Memory B cell (primary cell): ENCODE measurements at regions not wholly inside any gene's neighbourhood (a gene's known extent, or its start where the extent isn't known, plus 50 kb on each side); places are given as distances from the start of the nearest gene placed in this dataset.

ENCODE experiments used
- ATAC-seq: fragments of 150-1000 bp; cut with Tn5 transposase; 2 replicates; pipeline ENCODE4 v1.10.0; 2021; ENCODE audit warnings: low read depth, mild to moderate bottlenecking, moderate library complexity
- DNase-seq, 2 donors: peaks; one replicate each; pipeline ENCODE4 v3.0.0; 2022; ENCODE audit warnings: low spot score in 2 of 2
- H3K27ac Mint-ChIP-seq: one replicate; pipeline ENCODE4 v1.8.0; 2022; ENCODE audit warnings: mild to moderate bottlenecking, moderate library complexity, mixed read lengths
- H3K27me3 Mint-ChIP-seq: one replicate; pipeline ENCODE4 v1.8.0; 2022; ENCODE audit warnings: mixed read lengths
- H3K36me3 Mint-ChIP-seq: one replicate; pipeline ENCODE4 v1.8.0; 2022; ENCODE audit warnings: mild to moderate bottlenecking, mixed read lengths
- H3K4me1 Mint-ChIP-seq: one replicate; pipeline ENCODE4 v1.8.0; 2022; ENCODE audit warnings: mixed read lengths
- H3K4me3 Mint-ChIP-seq: one replicate; pipeline ENCODE4 v1.8.0; 2022; ENCODE audit warnings: mild to moderate bottlenecking, moderate library complexity, mixed read lengths
- H3K9me3 Mint-ChIP-seq: one replicate; pipeline ENCODE4 v1.8.0; 2022; ENCODE audit warnings: mixed read lengths

DNA sequence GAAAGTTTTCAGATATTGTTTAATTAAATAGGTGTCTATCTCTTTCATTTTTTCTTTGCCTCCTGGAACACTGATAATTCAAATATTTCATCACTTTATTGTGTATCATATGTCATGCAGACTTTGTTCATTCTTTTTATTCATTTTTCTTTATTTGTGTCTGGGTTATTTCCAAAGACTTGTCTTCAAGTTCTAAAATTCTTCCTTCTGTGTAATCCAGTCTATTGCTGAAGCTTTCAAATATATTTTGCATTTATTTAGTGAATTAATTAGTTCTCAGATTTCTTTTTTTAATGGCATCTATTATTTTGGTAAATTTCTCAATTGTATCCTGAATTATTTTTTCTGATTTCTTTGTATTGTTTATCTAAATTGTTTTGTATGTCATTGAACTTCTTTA lies 70.1 kb downstream of the ZNF330 start:
- H3K4me1 Mint-ChIP-seq: no peaks in the 10 kb centered on the region
- H3K36me3 Mint-ChIP-seq: peaks cover 3% of the 10 kb centered on the region
- no peak for ATAC-seq
- H3K27ac Mint-ChIP-seq: no peak overlapping the region
- DNase-seq: no peak
- peaks cover 8% of the 10 kb centered on the region for H3K9me3 Mint-ChIP-seq
- no peak overlapping the region for H3K4me3 Mint-ChIP-seq
- H3K27me3 Mint-ChIP-seq: peaks cover 7% of the 10 kb centered on the region

DNA sequence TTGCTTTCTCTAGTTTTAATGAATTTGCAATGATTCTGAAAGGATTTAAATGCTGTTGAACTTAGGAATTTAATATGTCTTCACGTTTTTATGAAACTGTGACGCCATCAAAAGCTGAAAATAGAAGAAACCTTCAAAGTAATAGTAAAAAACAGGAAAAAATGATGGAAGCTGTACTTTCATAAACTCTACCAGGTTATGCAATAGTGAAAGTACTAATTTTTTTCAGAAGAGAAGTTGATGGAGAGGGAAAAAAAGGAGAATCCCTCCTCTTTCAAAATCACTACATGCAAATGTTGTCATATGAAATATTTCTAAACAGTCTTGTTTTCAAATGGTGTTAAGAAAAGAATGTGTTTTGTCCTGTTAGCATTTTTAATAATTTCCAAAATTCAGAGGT lies 73.6 kb downstream of the ZNF330 start:
- no peak for DNase-seq
- H3K36me3 Mint-ChIP-seq: peaks cover 3% of the 10 kb centered on the region
- peaks cover 6% of the 10 kb centered on the region for H3K27me3 Mint-ChIP-seq
- no peaks in the 10 kb centered on the region for H3K4me1 Mint-ChIP-seq
- H3K4me3 Mint-ChIP-seq: no peak overlapping the region
- H3K9me3 Mint-ChIP-seq: peaks cover 7% of the 10 kb centered on the region
- no peak overlapping the region for H3K27ac Mint-ChIP-seq
- no peak for ATAC-seq

GRCh38 chr4:141301216-141301615 lies 80.5 kb downstream of the ZNF330 start:
- ATAC-seq (no peak), DNase-seq (no peak)
- no peak overlapping the region for H3K27ac Mint-ChIP-seq
- peaks cover 7% of the 10 kb centered on the region for H3K27me3 Mint-ChIP-seq
- H3K4me1 Mint-ChIP-seq: no peaks in the 10 kb centered on the region
- no peaks in the 10 kb centered on the region for H3K9me3 Mint-ChIP-seq
- no peaks in the 10 kb centered on the region for H3K36me3 Mint-ChIP-seq
- H3K4me3 Mint-ChIP-seq: no peak overlapping the region

DNA sequence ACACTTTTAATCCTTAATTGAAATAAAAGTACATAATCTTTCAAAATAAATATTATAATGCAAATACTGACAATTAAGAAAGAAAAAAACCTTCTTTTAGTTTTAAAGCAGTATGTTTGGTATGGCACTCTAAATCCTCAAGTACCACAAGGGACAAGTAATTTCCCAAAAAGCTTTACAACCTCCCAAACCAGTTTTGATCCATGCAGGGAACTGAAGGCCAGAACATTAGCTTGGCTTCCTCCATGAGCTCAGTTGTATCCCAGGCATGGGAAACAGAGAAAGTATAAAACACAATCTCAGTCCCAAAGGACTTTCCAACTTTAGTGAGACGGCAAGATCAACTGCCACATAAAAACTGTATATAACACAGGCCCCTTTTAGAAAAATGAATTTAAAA lies 82.2 kb downstream of the ZNF330 start:
- ATAC-seq: no peak
- no peak overlapping the region for H3K4me3 Mint-ChIP-seq
- H3K27ac Mint-ChIP-seq: no peak overlapping the region
- peaks cover 5% of the 10 kb centered on the region for H3K4me1 Mint-ChIP-seq
- H3K9me3 Mint-ChIP-seq: no peaks in the 10 kb centered on the region
- H3K27me3 Mint-ChIP-seq: peaks cover 8% of the 10 kb centered on the region
- DNase-seq: no peak
- H3K36me3 Mint-ChIP-seq: no peaks in the 10 kb centered on the region

DNA sequence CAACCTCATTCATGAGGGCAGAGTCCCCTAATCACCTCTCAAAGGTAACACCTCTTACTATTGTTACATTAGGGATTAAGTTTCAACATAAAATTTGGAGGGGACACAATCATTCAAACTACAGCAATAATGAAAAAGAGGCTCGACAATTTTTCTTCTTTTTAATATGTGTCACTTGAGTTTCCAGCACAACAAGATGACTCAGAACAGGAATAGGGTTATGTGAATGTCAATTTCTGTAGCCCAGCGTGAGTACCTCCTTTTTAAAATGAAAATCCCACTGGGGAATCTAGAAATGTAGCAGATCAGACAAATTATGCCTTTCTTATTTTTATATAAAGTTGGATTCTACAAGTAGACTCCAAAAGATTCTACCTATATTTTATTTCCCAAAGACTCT lies 83.7 kb downstream of the ZNF330 start:
- Mint-ChIP-seq H3K27me3 (peaks cover 9% of the 10 kb centered on the region), H3K4me3 (no peak overlapping the region), H3K9me3 (no peaks in the 10 kb centered on the region), H3K4me1 (peaks cover 5% of the 10 kb centered on the region), H3K27ac (no peak overlapping the region), H3K36me3 (no peaks in the 10 kb centered on the region)
- no peak for DNase-seq
- no peak for ATAC-seq

GRCh38 chr4:141306331-141306730 lies 85.6 kb downstream of the ZNF330 start:
- Mint-ChIP-seq H3K9me3 (no peaks in the 10 kb centered on the region), H3K27ac (no peak overlapping the region), H3K36me3 (no peaks in the 10 kb centered on the region), H3K4me1 (peaks cover 7% of the 10 kb centered on the region), H3K4me3 (no peak overlapping the region), H3K27me3 (peaks cover 7% of the 10 kb centered on the region)
- DNase-seq: no peak
- ATAC-seq: no peak

- Mint-ChIP-seq H3K36me3 (no peaks in the 10 kb centered on the region), H3K4me1 (peaks cover 11% of the 10 kb centered on the region), H3K4me3 (no peak overlapping the region), H3K9me3 (no peaks in the 10 kb centered on the region), H3K27me3 (peaks cover 7% of the 10 kb centered on the region), H3K27ac (no peak overlapping the region)
- ATAC-seq (peak; percentile 95), DNase-seq (peak; percentile 36 to 46)
These were observed 86.6 kb downstream of the ZNF330 start for GRCh38 chr4:141307241-141307689.

GRCh38 chr4:141309874-141310273 lies 89.2 kb downstream of the ZNF330 start:
- ATAC-seq (no peak), DNase-seq (no peak)
- H3K27ac Mint-ChIP-seq: no peak overlapping the region
- no peaks in the 10 kb centered on the region for H3K36me3 Mint-ChIP-seq
- H3K4me1 Mint-ChIP-seq: peaks cover 11% of the 10 kb centered on the region
- no peaks in the 10 kb centered on the region for H3K9me3 Mint-ChIP-seq
- H3K4me3 Mint-ChIP-seq: no peak overlapping the region
- H3K27me3 Mint-ChIP-seq: peaks cover 9% of the 10 kb centered on the region

- no peaks in the 10 kb centered on the region for H3K9me3 Mint-ChIP-seq
- ATAC-seq (no peak), DNase-seq (no peak)
- H3K4me1 Mint-ChIP-seq: peaks cover 11% of the 10 kb centered on the region
- H3K4me3 Mint-ChIP-seq: no peak overlapping the region
- no peaks in the 10 kb centered on the region for H3K36me3 Mint-ChIP-seq
- no peak overlapping the region for H3K27ac Mint-ChIP-seq
- peaks cover 7% of the 10 kb centered on the region for H3K27me3 Mint-ChIP-seq
These were observed 90.8 kb downstream of the ZNF330 start for GRCh38 chr4:141311246-141312204.

DNA sequence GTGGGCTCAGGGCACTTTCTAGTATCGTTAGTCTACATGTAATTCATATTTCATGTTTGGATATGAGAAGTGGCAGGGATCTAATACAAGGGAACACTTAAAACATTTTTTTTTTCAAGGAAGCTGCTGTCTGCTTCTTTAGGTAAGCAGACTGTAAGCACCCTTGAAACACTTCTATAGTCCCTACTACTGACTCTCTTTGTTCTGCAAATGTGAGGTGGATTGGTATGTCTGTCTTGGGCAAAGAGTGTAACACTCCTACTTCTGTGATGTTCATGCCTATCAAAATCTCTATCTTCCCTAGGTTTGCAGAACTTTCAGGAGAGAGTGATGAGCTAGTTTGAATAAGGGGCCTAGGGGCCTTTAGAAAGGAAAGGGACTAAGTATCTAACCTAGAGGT lies 93.9 kb downstream of the ZNF330 start:
- no peak overlapping the region for H3K27ac Mint-ChIP-seq
- H3K4me1 Mint-ChIP-seq: peaks cover 6% of the 10 kb centered on the region
- DNase-seq: no peak
- peaks cover 10% of the 10 kb centered on the region for H3K27me3 Mint-ChIP-seq
- no peaks in the 10 kb centered on the region for H3K9me3 Mint-ChIP-seq
- no peak overlapping the region for H3K4me3 Mint-ChIP-seq
- ATAC-seq: no peak
- H3K36me3 Mint-ChIP-seq: no peaks in the 10 kb centered on the region

DNA sequence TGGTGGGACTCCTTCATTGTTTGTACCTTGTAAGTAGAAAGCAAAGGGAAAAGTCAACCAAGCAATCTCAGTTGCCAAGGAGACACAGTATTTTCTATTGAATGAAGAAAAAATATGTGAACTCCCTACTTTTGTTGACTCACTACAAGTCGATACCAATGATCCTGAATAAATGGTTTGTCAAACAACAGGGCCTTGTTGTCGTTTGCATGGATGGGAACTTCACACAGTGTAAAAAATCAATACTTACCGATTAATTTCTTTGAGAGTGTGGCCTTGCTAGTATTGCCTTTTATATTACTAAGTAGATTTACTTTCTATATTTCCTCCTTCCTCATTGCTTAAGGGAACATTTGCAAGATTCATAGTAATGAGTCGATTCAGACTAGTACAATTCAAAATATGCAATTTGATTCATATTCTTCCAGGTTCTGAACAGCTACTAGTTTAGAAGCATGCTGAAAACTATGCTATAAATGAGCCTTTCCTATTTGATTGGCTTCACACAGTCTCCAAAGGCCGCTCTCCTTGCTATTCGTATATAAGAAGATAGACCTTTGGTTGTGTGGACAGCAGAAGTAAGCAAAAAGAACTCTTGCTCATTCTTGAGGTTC lies 108.0 kb downstream of the ZNF330 start:
- DNase-seq (no peak), ATAC-seq (no peak)
- peaks cover 2% of the 10 kb centered on the region for H3K4me1 Mint-ChIP-seq
- H3K4me3 Mint-ChIP-seq: no peak overlapping the region
- no peak overlapping the region for H3K27ac Mint-ChIP-seq
- no peaks in the 10 kb centered on the region for H3K36me3 Mint-ChIP-seq
- H3K27me3 Mint-ChIP-seq: peaks cover 23% of the 10 kb centered on the region
- no peaks in the 10 kb centered on the region for H3K9me3 Mint-ChIP-seq

GRCh38 chr4:141329174-141329569 lies 108.5 kb downstream of the ZNF330 start:
- Mint-ChIP-seq H3K27ac (no peak overlapping the region), H3K9me3 (no peaks in the 10 kb centered on the region), H3K27me3 (peaks cover 21% of the 10 kb centered on the region), H3K4me3 (no peak overlapping the region), H3K36me3 (no peaks in the 10 kb centered on the region), H3K4me1 (peaks cover 2% of the 10 kb centered on the region)
- ATAC-seq (no peak), DNase-seq (no peak)

- H3K27me3 Mint-ChIP-seq: peaks cover 22% of the 10 kb centered on the region
- peaks cover 2% of the 10 kb centered on the region for H3K4me1 Mint-ChIP-seq
- no peaks in the 10 kb centered on the region for H3K36me3 Mint-ChIP-seq
- ATAC-seq: no peak
- H3K27ac Mint-ChIP-seq: no peak overlapping the region
- H3K9me3 Mint-ChIP-seq: no peaks in the 10 kb centered on the region
- no peak for DNase-seq
- H3K4me3 Mint-ChIP-seq: no peak overlapping the region
These were observed 109.9 kb downstream of the ZNF330 start for GRCh38 chr4:141330616-141331015.

DNA sequence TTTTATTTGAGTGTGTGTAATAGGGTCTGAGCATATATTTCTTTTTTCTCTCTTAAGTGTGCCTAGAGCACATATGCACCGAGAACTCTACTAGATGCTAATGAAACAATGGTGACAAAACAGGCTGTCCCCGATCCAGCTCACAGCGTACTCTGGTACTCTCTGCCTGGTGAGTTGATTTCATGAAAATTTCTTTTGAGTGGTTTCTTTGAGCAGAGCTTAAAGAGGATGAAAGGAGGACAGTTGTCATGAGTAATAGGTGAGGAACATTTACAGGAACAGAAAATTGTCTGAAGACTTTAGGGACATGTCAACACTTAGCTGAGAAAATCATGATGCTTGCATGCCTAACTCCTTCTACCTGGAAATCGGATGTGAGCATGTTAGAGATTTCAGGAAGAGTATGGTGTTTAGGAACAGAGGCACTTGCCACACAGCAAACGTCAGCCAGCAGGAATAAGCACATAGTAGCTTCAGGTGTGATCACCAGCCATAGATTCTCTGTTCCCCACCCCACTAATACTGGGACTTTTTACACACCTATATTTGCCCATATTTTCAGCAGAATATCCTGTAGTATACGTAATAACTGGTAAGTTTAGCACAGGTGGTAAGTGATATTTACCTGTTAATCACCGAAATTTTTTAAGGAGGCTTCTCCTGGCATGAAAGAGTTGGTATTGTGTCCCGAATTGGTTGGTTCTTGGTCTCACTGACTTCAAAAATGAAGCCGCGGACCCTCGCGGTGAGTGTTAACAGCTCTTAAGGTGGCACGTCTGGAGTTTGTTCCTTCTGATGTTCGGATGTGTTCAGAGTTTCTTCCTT lies 111.1 kb downstream of the ZNF330 start:
- Mint-ChIP-seq H3K4me3 (no peak overlapping the region), H3K9me3 (no peaks in the 10 kb centered on the region), H3K4me1 (peaks cover 2% of the 10 kb centered on the region), H3K36me3 (no peaks in the 10 kb centered on the region), H3K27me3 (peaks cover 24% of the 10 kb centered on the region), H3K27ac (no peak overlapping the region)
- ATAC-seq (no peak), DNase-seq (no peak)
